OCI-LY1 (cell line): ENCODE measurements at regions not wholly inside any gene's neighbourhood (a gene's known extent, or its start where the extent isn't known, plus 50 kb on each side); places are given as distances from the start of the nearest gene placed in this dataset.

Source experiments
- H2AFZ ChIP-seq: fragments of 200-600 bp; sonication (generic), shearing (Covaris generic); 2 replicates; pipeline ENCODE4 v1.6.0; 2014; ENCODE audit warnings: antibody characterized with exemption, mild to moderate bottlenecking, low read length
- H3F3A ChIP-seq: fragments of 200-600 bp; sonication (generic), shearing (Covaris generic); 2 replicates; pipeline ENCODE4 v1.6.0; 2014; ENCODE audit warnings: mild to moderate bottlenecking, antibody characterized with exemption, low read length, moderate library complexity; ENCODE audit not compliant: insufficient read depth
- H3K27ac ChIP-seq: fragments of 200-600 bp; sonication (generic); 2 replicates; pipeline ENCODE4 v1.5.1; 2014; ENCODE audit warnings: low read length, mixed run types, mild to moderate bottlenecking, low read depth; ENCODE audit not compliant: poor library complexity, severe bottlenecking
- H3K27me3 ChIP-seq: fragments of 200-600 bp; sonication (generic); 2 replicates; pipeline ENCODE4 v1.6.0; 2014; ENCODE audit warnings: antibody characterized with exemption, mild to moderate bottlenecking, low read length, moderate library complexity; ENCODE audit not compliant: insufficient read depth
- H3K36me3 ChIP-seq: fragments of 200-600 bp; sonication (generic); 2 replicates; pipeline ENCODE4 v1.6.1; 2014; ENCODE audit warnings: mild to moderate bottlenecking, antibody characterized with exemption, low read length, moderate library complexity, mixed read lengths; ENCODE audit not compliant: insufficient read depth
- H3K4me1 ChIP-seq: fragments of 200-600 bp; sonication (generic); 2 replicates; pipeline ENCODE4 v1.5.1; 2014; ENCODE audit warnings: mild to moderate bottlenecking, low read length, moderate library complexity; ENCODE audit not compliant: insufficient read depth, severe bottlenecking
- H3K4me2 ChIP-seq: fragments of 200-600 bp; sonication (generic), shearing (Covaris generic); 2 replicates; pipeline ENCODE4 v1.6.1; 2014; ENCODE audit warnings: low read length
- H3K4me3 ChIP-seq: fragments of 200-600 bp; sonication (generic); 2 replicates; pipeline ENCODE4 v1.5.1; 2014; ENCODE audit warnings: low read length, low read depth, mild to moderate bottlenecking, mixed read lengths; ENCODE audit not compliant: poor library complexity, severe bottlenecking
- H3K79me2 ChIP-seq: fragments of 200-600 bp; shearing (Covaris generic); 2 replicates; pipeline ENCODE4 v1.6.1; 2016; ENCODE audit warnings: mixed run types, low read length, mixed read lengths; ENCODE audit not compliant: insufficient read depth
- H3K9ac ChIP-seq: fragments of 200-600 bp; sonication (generic), shearing (Covaris generic); 2 replicates; pipeline ENCODE4 v1.6.1; 2014; ENCODE audit warnings: mild to moderate bottlenecking, low read length, mixed read lengths
- H3K9me2 ChIP-seq: fragments of 200-600 bp; sonication (generic), shearing (Covaris generic); 2 replicates; pipeline ENCODE4 v1.6.1; 2014; ENCODE audit warnings: low read depth, mild to moderate bottlenecking, low read length, mixed read lengths
- H3K9me3 ChIP-seq: fragments of 200-600 bp; shearing (Covaris generic); 2 replicates; pipeline ENCODE4 v1.6.1; 2014; ENCODE audit warnings: low read length, mixed read lengths
- H4K20me1 ChIP-seq: fragments of 200-600 bp; sonication (generic), shearing (Covaris generic); 2 replicates; pipeline ENCODE4 v1.6.0; 2016; ENCODE audit warnings: mild to moderate bottlenecking, low read length; ENCODE audit not compliant: insufficient read depth
- EZH2 ChIP-seq: fragments of 200-600 bp; sonication (generic), shearing (Covaris generic); IDR thresholded peaks from 2 replicates; pipeline ENCODE4 v1.8.0; 2017; ENCODE audit warnings: borderline replicate concordance, mixed run types, mild to moderate bottlenecking, antibody characterized with exemption, low read length, moderate library complexity, mixed read lengths
- TF ChIP-seq, protein P1 (sequence below): fragments of 200-600 bp; sonication (generic), shearing (Covaris generic); IDR thresholded peaks from 2 replicates; pipeline ENCODE4 v1.5.1; 2017; ENCODE audit warnings: mild to moderate bottlenecking, antibody characterized with exemption, low read length, moderate library complexity, mixed read lengths

- H3K9me2 ChIP-seq, result no peaks in the 10 kb centered on the region
- no peaks in the 10 kb centered on the region for H3K36me3 ChIP-seq
- no peaks in the 10 kb centered on the region for H4K20me1 ChIP-seq
- peak overlapping the region; percentile 65 for H3K9ac ChIP-seq
- H3K27me3 ChIP-seq, result no peaks in the 10 kb centered on the region
- peak overlapping the region; percentile 80 for H3K4me2 ChIP-seq
- no peak overlapping the region for H2AFZ ChIP-seq
- peak overlapping the region; percentile 62 for H3K27ac ChIP-seq
- TF ChIP-seq EZH2, result no peak
- TF ChIP-seq, protein P1, sequence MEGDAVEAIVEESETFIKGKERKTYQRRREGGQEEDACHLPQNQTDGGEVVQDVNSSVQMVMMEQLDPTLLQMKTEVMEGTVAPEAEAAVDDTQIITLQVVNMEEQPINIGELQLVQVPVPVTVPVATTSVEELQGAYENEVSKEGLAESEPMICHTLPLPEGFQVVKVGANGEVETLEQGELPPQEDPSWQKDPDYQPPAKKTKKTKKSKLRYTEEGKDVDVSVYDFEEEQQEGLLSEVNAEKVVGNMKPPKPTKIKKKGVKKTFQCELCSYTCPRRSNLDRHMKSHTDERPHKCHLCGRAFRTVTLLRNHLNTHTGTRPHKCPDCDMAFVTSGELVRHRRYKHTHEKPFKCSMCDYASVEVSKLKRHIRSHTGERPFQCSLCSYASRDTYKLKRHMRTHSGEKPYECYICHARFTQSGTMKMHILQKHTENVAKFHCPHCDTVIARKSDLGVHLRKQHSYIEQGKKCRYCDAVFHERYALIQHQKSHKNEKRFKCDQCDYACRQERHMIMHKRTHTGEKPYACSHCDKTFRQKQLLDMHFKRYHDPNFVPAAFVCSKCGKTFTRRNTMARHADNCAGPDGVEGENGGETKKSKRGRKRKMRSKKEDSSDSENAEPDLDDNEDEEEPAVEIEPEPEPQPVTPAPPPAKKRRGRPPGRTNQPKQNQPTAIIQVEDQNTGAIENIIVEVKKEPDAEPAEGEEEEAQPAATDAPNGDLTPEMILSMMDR, result 0 out of 2 replicates have a peak, but pooled peaks have one; percentile 25
- H3K9me3 ChIP-seq, result no peaks in the 10 kb centered on the region
- H3K79me2 ChIP-seq, result no peaks in the 10 kb centered on the region
- peak overlapping the region; percentile 68 for H3K4me3 ChIP-seq
- H3F3A ChIP-seq, result peaks cover 9% of the 10 kb centered on the region; the same call in 1 of the 2 replicates
- peaks cover 24% of the 10 kb centered on the region for H3K4me1 ChIP-seq
Observed at GRCh38 chr6:26311385-26312095, 53.5 kb upstream of the BTN3A2 start.

DNA sequence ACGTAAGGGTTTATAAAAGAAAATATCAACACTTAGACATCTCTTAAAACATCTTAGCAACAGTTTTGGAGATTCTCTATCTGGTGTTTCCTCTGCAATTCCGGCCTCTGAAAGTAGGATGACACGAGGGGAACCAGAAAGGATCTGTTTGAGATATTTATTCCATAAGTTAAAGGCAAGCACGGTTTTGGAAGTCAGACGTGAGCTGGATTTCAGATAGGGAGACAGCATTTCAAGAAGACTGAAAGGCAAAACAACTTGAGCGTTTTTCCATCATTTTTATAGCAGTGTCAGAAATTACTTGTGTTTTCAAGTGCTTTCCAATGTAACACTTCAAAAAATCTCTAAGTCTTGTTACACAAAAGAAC, 52.9 kb upstream of the BTN3A2 start:
- H2AFZ ChIP-seq, result no peak overlapping the region
- H4K20me1 ChIP-seq, result no peaks in the 10 kb centered on the region
- peak overlapping the region; percentile 65 for H3K9ac ChIP-seq
- H3K36me3 ChIP-seq, result no peaks in the 10 kb centered on the region
- H3K27me3 ChIP-seq, result no peaks in the 10 kb centered on the region
- no peaks in the 10 kb centered on the region for H3K9me2 ChIP-seq
- H3K79me2 ChIP-seq, result no peaks in the 10 kb centered on the region
- H3K4me1 ChIP-seq, result peaks cover 24% of the 10 kb centered on the region
- H3K27ac ChIP-seq, result peak overlapping the region; percentile 62
- H3F3A ChIP-seq, result peaks cover 9% of the 10 kb centered on the region; the same call in 1 of the 2 replicates
- H3K4me2 ChIP-seq, result peak overlapping the region; percentile 80
- no peaks in the 10 kb centered on the region for H3K9me3 ChIP-seq
- TF ChIP-seq EZH2, result no peak
- TF ChIP-seq, protein P1, result 0 out of 2 replicates have a peak, but pooled peaks have one; percentile 3
- peak overlapping the region; percentile 68 for H3K4me3 ChIP-seq

DNA sequence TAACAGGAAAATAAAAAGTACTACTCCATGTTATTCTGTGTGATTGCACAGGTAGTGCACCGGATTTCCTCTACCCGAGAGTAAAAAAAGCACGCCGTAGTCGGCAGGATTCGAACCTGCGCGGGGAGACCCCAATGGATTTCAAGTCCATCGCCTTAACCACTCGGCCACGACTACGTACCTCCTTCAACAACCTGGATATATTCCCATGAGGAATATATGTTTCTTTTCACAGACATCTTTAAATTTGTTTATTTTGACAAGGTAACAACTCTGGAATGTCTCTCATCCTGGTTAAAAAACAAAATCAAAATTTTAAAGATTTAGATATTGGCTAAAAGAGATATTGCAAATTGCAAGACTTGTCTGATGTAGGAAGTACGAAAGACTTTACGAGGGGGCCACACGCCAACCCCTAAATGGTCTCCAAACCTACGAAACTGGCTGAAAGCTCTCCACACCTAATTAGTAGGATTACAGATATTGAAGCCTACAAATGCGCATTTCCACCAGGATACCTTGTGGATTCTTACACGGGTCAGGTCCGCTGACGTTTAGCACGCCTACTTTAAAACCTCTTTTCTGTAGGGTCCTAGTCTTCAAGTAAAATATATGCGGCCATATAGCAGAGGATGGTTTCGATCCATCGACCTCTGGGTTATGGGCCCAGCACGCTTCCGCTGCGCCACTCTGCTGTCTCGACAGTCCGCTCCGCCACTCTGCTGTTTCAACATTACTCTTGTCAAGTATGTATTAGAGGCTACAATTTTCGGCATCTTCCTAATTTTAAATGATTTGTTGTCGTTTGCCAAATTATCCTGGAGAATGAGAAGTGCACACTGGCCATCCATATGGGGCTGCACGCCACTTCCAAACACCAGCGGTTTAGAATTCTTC, 52.2 kb upstream of the BTN3A2 start:
- Histone ChIP-seq H3K9me2 (no peaks in the 10 kb centered on the region), H3K9me3 (no peaks in the 10 kb centered on the region), H3F3A (peaks cover 9% of the 10 kb centered on the region; the same call in 1 of the 2 replicates), H3K4me2 (peak overlapping the region; percentile 80), H3K36me3 (no peaks in the 10 kb centered on the region), H4K20me1 (no peaks in the 10 kb centered on the region), H3K79me2 (no peaks in the 10 kb centered on the region), H3K9ac (peak overlapping the region; percentile 65), H3K4me1 (peaks cover 24% of the 10 kb centered on the region), H3K4me3 (peak overlapping the region; percentile 68), H3K27ac (peak overlapping the region; percentile 62), H2AFZ (peak overlapping the region; percentile 43; the same call in 1 of the 2 replicates), H3K27me3 (no peaks in the 10 kb centered on the region)
- TF ChIP-seq, protein P1, result no peak
- no peak for TF ChIP-seq EZH2
